Spleen (tissue), 7 donors: ENCODE measurements at regions not wholly inside any gene's neighbourhood (a gene's known extent, or its start where the extent isn't known, plus 50 kb on each side); places are given as distances from the start of the nearest gene placed in this dataset.

Source experiments
- CTCF ChIP-seq, 11 experiments: fragments of 200-600 bp in 7 of 11; fragments of 450-650 bp in 4 of 11; sonication (generic) in 4 of 11; IDR thresholded peaks in 8 of 11; conservative IDR thresholded peaks in 3 of 11; 1 replicate in 7 of 11; 2 replicates in 4 of 11; pipeline versions ENCODE4 v1.4.0 to v1.8.0; 2016 to 2021; ENCODE audit warnings: antibody characterized with exemption in 11 of 11, inconsistent platforms in 4 of 11, mild to moderate bottlenecking in 1 of 11
- POLR2A ChIP-seq, 3 donors: fragments of 450-650 bp; IDR thresholded peaks; one replicate each; pipeline ENCODE4 v1.5.1; 2017; ENCODE audit warnings: antibody characterized with exemption in 3 of 3, mild to moderate bottlenecking in 1 of 3
- POLR2AphosphoS5 ChIP-seq, 3 donors: sonication (generic); formaldehyde crosslinking; IDR thresholded peaks; one replicate each; pipeline ENCODE4 v1.5.1; 2017; ENCODE audit warnings: antibody characterized with exemption in 3 of 3
- donor health status: DM: no; HTN: no; CAD: no; lungs with moderate emphysema.
- donor health status: DM: no; HTN: no; CAD: no.
- donor health status: DM: no; HTN: no; CAD: no.

GRCh38 chr10:71161425-71161824 is 50.9 kb upstream of the UNC5B start:
- TF ChIP-seq CTCF (IDR thresholded peaks at IDR 0.05 in 8 of 11, conservative IDR thresholded peaks at IDR 0.05 in 3 of 11): no peak
- no peak for TF ChIP-seq POLR2A (IDR thresholded peaks at IDR 0.05)
- TF ChIP-seq POLR2AphosphoS5 (IDR thresholded peaks at IDR 0.05): no peak
